GM21576 (cell line): ENCODE measurements at regions not wholly inside any gene's neighbourhood (a gene's known extent, or its start where the extent isn't known, plus 50 kb on each side); places are given as distances from the start of the nearest gene placed in this dataset.

ENCODE experiments used
- ATAC-seq: cut with Tn5 transposase; IDR thresholded peaks from one replicate; pipeline ENCODE4 v1.9.1; 2021; ENCODE audit warnings: mild to moderate bottlenecking, moderate library complexity; ENCODE audit not compliant: unreplicated experiment

GRCh38 chr15:93894438-93895036, 336.8 kb upstream of the MCTP2 start:
- no peak for ATAC-seq

DNA sequence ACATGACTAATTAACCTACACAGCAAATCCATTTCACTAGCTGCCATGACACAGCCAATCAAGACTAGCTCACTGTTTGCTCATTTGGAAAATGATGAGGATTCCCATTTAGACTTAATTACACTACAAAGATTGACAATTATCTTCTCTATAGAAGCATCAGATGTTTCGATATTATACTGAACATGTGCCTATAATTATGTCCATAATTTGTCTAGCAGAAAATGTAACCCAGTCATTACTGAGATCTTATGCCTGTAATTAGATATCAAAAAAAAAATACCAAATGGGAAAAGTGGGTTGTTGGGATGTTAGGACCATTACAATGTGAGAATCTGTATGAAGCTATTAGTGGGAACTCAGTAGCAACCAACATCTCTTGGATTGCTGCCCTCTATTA, 344.2 kb upstream of the MCTP2 start:
- ATAC-seq = no peak

- ATAC-seq = no peak
These were observed 348.6 kb upstream of the MCTP2 start for GRCh38 chr15:93882779-93883178.

DNA sequence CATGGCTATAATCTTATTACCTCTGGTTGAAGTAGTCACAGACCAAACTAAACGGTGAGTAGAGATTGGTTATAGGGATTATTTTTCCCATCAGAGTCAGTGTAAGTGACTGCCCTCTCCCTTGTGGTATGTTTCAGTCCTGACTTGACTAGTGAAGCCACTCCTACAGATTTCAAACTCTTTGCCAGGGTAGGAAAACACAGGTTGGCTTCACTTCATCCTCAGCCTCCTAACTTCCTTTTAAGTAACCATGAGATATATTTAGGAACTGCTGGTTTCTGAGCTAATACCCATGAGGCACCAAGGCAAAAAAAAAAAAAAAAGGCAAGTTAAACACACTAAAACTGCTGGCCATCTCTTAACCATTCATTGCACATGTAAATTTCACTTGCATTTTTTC, 349.2 kb upstream of the MCTP2 start:
- ATAC-seq = no peak

DNA sequence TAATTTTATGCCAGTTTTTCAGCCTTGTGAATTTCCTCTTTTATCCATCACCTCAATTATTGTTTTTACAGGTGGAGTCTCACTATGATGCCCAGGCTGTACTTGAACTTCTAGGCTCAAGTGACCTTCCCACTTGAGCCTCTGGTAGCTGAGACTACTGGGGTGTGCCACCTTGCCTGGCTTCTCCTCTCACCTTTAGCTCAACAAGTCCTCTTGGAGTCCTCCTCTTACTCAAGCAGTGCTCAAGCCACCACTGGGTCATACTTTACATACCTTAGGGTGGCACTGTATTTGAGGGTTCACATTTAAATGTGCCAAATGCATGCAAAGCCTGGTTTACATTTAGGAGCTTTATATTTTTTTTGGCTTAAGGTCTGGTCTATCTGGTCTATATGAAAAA, 350.1 kb upstream of the MCTP2 start:
- ATAC-seq = no peak

- ATAC-seq = no peak
These were observed 351.0 kb upstream of the MCTP2 start for GRCh38 chr15:93880358-93880757.

- no peak for ATAC-seq
These were observed 360.8 kb upstream of the MCTP2 start for GRCh38 chr15:93870583-93870982.

GRCh38 chr15:93866948-93867347, 364.4 kb upstream of the MCTP2 start:
- no peak for ATAC-seq

DNA sequence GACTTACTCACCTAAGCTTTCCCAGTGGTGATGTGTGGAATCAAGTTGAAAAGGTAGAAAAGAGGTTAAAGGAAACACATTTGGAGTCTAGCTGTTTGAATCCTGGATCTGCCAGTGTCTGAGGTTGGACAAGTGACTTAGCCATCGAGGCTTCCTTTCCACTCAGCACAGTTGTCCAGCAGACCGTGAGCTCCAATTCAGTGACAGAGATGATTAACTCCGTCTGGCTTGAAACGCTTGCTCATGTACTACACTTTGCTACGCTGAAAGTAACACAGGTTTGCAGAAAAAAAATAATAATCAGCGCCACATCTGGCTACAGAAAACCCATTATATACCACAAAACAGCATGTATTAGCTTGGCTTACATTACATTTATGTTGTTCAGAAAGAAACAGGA, 364.9 kb upstream of the MCTP2 start:
- ATAC-seq = no peak

DNA sequence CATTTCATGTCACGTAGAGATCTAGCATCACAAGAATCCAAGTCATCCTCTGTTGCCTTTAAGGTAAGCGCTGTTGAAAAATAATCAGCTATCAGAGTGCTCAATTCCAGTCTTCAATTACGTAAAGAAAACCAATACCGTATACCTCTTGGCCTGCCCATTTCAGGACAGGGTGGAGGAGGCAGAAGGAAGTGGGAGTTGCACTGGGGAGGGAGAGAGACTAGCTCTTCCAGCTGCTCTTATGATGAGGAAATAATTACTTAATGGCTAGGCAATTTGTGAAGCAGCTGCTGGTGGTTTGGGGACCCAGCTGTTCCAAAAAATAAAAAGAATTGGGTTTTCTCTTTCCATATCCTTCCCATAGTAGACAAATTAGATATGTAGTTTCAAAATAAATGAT, 365.8 kb upstream of the MCTP2 start:
- no peak for ATAC-seq

- no peak for ATAC-seq
These were observed 368.6 kb upstream of the MCTP2 start for GRCh38 chr15:93862791-93863190.

- ATAC-seq = no peak
These were observed 369.2 kb upstream of the MCTP2 start for GRCh38 chr15:93861956-93862741.

GRCh38 chr15:93861413-93861812, 369.9 kb upstream of the MCTP2 start:
- ATAC-seq = no peak

- no peak for ATAC-seq
These were observed 370.7 kb upstream of the MCTP2 start for GRCh38 chr15:93860701-93861100.

DNA sequence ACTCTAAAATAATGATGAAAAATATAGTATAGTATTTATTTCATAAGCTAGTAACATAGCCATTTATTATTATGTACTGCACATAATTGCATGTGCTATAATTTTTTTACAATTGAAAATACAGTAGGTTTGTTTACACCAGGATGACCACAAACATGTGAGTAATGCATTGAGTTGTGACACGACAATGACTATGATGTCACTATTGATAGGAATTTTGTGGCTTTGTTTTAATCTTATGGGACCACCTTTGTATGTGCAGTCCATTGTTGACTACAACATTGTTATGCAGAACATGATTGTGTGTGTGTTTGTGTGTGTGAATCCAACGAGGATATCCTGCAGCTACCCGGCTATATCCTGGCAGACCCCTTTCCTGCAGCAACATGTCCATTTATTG, 372.2 kb upstream of the MCTP2 start:
- ATAC-seq = no peak

GRCh38 chr15:93855181-93855826, 376.1 kb upstream of the MCTP2 start:
- ATAC-seq = no peak

DNA sequence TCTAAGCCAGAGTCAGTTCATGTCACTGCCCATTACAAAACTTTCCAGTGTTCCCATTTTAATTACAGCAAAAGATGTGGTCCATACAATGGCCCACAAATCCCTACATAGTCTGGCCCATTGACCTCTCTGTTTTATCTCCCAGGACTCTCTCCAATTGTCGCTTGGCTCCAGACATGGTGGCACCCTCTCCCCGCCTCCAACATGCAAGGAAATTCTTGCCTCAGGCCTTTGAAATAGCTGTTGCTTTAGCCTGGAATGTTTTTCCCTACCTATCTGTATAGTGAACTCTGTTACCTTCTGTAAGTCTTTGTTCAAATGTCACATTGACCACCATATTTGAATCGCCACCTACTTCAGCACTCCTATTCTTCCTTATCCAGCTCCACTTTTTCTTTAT, 377.3 kb upstream of the MCTP2 start:
- no peak for ATAC-seq

GRCh38 chr15:93852761-93853160, 378.6 kb upstream of the MCTP2 start:
- ATAC-seq = no peak

- no peak for ATAC-seq
These were observed 382.9 kb upstream of the MCTP2 start for GRCh38 chr15:93848490-93848889.

DNA sequence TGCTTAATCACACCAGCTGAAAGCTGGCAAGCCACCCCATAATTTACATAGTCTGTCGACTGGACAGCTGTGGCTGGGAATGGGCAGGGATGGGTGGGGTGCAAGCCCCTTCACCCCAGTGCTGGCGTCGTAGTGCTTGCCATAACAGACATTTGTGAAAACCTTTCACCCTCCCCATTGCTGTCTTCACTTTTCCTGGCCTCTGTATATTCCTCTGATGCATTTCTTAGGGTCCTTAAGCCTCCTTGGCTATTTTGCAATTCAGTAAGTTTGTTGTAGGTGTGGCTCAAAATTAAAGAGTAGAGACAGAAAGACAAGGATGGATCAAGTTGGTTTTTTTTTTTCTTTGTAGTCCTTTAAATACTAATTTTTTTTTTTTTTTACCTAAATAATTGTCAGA, 383.3 kb upstream of the MCTP2 start:
- ATAC-seq = no peak

DNA sequence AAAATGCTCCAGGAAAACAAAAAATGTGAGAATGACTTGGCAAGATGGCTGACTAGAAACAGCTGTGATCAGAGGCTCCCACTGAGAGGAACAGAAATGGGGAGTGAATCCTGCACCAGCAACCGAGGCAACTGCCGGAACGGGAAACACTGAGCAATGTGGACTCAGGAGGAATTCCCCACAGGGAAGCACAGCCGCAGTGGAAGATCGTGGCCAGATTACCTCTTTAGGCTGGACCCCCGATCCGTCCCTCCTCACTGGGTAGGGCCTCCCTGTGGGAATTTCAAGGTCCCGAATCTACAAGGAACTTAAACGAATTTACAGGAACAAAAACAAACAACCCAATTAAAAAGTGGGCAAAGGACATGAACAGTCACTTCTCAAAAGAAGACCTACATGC, 385.2 kb upstream of the MCTP2 start:
- ATAC-seq = no peak

DNA sequence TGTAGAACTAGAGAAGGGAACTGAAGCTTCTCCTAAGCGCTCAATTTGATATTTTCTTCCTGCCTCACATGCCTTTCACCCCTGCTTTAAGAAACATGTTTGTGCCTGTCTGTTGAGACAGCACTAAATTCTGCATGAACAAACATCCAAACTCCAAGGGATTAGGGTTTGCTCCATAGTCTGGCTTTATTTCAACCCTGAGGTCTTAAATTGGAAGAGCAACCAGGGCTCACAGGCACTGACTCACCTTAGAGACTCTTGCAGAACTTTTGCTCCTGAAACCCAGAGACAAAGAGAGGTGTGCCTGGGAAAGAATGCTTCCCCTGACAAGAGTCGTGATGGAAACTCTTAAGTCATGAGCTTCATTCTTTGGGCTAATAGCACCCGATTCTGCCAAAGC, 393.9 kb upstream of the MCTP2 start:
- no peak for ATAC-seq
